ENCODE measurements at regions not wholly inside any gene's neighbourhood (a gene's known extent, or its start where the extent isn't known, plus 50 kb on each side); places are given as distances from the start of the nearest gene placed in this dataset.

DNA sequence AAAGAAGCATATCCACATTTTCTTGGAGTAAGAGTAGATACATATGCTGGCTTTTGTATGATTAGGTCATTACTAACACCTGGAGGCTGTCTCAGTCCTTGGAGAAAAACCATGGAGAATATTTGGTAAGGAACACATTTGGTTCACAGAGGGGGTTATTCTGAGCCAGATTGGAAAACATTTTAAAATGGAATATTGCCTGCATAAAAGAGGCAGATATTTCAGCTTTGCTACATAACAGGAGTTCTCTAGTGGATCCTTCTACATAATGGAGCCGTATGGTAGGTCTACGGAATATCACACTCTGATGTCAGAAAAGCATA lies 415.1 kb downstream of the ADGRL2 start:
- no TSS peak for BruUV-seq (replicated peaks)
- H3K36me3 ChIP-seq (ENCODE audit: control insufficient read depth in 2 of 2, insufficient read depth in 2 of 2, low read length in 1 of 2) = no peaks in the 10 kb centered on the region
- SMC1A ChIA-PET (ENCODE audit: uncharacterized antibody, unreplicated experiment) = interaction anchor here (0.6 to 3.6 kb wide), 7 partner anchors 8 to 125 kb away, joined by 3 to 20 read pairs (median 3); no protein-coding TSS in a partner anchor
- no peaks in the 10 kb centered on the region for H4K20me1 ChIP-seq (ENCODE audit: control insufficient read depth, insufficient read depth)
- no peak for ATAC-seq
- H3K9me3 ChIP-seq (replicated peaks; ENCODE audit: control insufficient read depth, insufficient read depth, low read length) = no peaks in the 10 kb centered on the region
- no peak overlapping the region for H3K9ac ChIP-seq (ENCODE audit: control insufficient read depth, insufficient read depth, low read length)
- no peak for DNase-seq (ENCODE audit: low read depth, low spot score)
- no peak overlapping the region for H3K4me3 ChIP-seq
- TF ChIP-seq POU2F2 (IDR thresholded peaks at IDR 0.05; ENCODE audit: borderline replicate concordance, low read depth, low read length) = no peak
- TF ChIP-seq, protein P1, sequence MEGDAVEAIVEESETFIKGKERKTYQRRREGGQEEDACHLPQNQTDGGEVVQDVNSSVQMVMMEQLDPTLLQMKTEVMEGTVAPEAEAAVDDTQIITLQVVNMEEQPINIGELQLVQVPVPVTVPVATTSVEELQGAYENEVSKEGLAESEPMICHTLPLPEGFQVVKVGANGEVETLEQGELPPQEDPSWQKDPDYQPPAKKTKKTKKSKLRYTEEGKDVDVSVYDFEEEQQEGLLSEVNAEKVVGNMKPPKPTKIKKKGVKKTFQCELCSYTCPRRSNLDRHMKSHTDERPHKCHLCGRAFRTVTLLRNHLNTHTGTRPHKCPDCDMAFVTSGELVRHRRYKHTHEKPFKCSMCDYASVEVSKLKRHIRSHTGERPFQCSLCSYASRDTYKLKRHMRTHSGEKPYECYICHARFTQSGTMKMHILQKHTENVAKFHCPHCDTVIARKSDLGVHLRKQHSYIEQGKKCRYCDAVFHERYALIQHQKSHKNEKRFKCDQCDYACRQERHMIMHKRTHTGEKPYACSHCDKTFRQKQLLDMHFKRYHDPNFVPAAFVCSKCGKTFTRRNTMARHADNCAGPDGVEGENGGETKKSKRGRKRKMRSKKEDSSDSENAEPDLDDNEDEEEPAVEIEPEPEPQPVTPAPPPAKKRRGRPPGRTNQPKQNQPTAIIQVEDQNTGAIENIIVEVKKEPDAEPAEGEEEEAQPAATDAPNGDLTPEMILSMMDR (IDR thresholded peaks at IDR 0.05 in 2 of 3, conservative IDR thresholded peaks at IDR 0.05 in 1 of 3; ENCODE audit: control insufficient read depth in 2 of 3, extremely low read depth in 1 of 3, insufficient read depth in 1 of 3, low read depth in 3 of 3, low read length in 3 of 3) = no peak
- TF ChIP-seq, protein P2, sequence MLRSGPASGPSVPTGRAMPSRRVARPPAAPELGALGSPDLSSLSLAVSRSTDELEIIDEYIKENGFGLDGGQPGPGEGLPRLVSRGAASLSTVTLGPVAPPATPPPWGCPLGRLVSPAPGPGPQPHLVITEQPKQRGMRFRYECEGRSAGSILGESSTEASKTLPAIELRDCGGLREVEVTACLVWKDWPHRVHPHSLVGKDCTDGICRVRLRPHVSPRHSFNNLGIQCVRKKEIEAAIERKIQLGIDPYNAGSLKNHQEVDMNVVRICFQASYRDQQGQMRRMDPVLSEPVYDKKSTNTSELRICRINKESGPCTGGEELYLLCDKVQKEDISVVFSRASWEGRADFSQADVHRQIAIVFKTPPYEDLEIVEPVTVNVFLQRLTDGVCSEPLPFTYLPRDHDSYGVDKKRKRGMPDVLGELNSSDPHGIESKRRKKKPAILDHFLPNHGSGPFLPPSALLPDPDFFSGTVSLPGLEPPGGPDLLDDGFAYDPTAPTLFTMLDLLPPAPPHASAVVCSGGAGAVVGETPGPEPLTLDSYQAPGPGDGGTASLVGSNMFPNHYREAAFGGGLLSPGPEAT (IDR thresholded peaks at IDR 0.05; ENCODE audit: low read depth) = no peak
- TF ChIP-seq BHLHE40 (IDR thresholded peaks at IDR 0.05; ENCODE audit: borderline replicate concordance in 1 of 2, low read depth in 2 of 2, low read length in 1 of 2) = no peak
- no peak for TF ChIP-seq YY1 (IDR thresholded peaks at IDR 0.05; ENCODE audit: low read depth, low read length)
- TF ChIP-seq BACH1 (IDR thresholded peaks at IDR 0.05; ENCODE audit: borderline replicate concordance) = no peak
- no peak for TF ChIP-seq RAD51 (IDR thresholded peaks at IDR 0.05)
- TF ChIP-seq, protein P3, sequence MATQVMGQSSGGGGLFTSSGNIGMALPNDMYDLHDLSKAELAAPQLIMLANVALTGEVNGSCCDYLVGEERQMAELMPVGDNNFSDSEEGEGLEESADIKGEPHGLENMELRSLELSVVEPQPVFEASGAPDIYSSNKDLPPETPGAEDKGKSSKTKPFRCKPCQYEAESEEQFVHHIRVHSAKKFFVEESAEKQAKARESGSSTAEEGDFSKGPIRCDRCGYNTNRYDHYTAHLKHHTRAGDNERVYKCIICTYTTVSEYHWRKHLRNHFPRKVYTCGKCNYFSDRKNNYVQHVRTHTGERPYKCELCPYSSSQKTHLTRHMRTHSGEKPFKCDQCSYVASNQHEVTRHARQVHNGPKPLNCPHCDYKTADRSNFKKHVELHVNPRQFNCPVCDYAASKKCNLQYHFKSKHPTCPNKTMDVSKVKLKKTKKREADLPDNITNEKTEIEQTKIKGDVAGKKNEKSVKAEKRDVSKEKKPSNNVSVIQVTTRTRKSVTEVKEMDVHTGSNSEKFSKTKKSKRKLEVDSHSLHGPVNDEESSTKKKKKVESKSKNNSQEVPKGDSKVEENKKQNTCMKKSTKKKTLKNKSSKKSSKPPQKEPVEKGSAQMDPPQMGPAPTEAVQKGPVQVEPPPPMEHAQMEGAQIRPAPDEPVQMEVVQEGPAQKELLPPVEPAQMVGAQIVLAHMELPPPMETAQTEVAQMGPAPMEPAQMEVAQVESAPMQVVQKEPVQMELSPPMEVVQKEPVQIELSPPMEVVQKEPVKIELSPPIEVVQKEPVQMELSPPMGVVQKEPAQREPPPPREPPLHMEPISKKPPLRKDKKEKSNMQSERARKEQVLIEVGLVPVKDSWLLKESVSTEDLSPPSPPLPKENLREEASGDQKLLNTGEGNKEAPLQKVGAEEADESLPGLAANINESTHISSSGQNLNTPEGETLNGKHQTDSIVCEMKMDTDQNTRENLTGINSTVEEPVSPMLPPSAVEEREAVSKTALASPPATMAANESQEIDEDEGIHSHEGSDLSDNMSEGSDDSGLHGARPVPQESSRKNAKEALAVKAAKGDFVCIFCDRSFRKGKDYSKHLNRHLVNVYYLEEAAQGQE (IDR thresholded peaks at IDR 0.05; ENCODE audit: low read depth, low read length) = no peak
- H3K27ac ChIP-seq (ENCODE audit: control insufficient read depth, insufficient read depth) = no peak overlapping the region
- RAD21 ChIA-PET (ENCODE audit: unreplicated experiment) = interaction anchor here (1.5 to 1.7 kb wide), 2 partner anchors 9 to 12 kb away, joined by 4 to 5 read pairs; no protein-coding TSS in a partner anchor
- no peak overlapping the region for H2AFZ ChIP-seq (ENCODE audit: control insufficient read depth, low read depth, low read length)
- POLR2A ChIA-PET = interaction anchor here (1.0 kb wide), 1 partner anchor 98 kb away, joined by 3 read pairs; no protein-coding TSS in a partner anchor
- no peaks in the 10 kb centered on the region for H3K79me2 ChIP-seq (ENCODE audit: control insufficient read depth, insufficient read depth, low read length)
- H3K27me3 ChIP-seq (replicated peaks in 1 of 2; ENCODE audit: control insufficient read depth in 2 of 2, insufficient read depth in 2 of 2, low read length in 1 of 2) = no peaks in the 10 kb centered on the region
- WGBS (ENCODE audit: insufficient coverage, insufficient replicate concordance, low lambda C conversion rate, missing lambda C conversion rate) = 100% methylated on average over 2 of the region's 2 CpGs
- in situ Hi-C loops (cut with MboI) (no loop called here), intact Hi-C loops (cut with micrococcal nuclease; ENCODE audit: unreplicated experiment) (no loop called here)
- H3K4me1 ChIP-seq (ENCODE audit: control insufficient read depth, insufficient read depth, low read length) = no peaks in the 10 kb centered on the region
- CTCF ChIA-PET = interaction anchor here (1.2 kb wide), 1 partner anchor 28 kb away, joined by 4 read pairs; no protein-coding TSS in a partner anchor
- no peak for FAIRE-seq
- H3K4me2 ChIP-seq (ENCODE audit: control insufficient read depth, insufficient read depth) = no peak overlapping the region
